Left renal pelvis (tissue), 4 donors: ENCODE measurements at regions not wholly inside any gene's neighbourhood (a gene's known extent, or its start where the extent isn't known, plus 50 kb on each side); places are given as distances from the start of the nearest gene placed in this dataset.
"Not testable (repeated sequence)": the region's sequence is repeated elsewhere in the genome, so short reads cannot be mapped to it uniquely, and the experiment has no call there.

Experiments used
- DNase-seq, 4 donors: peaks; one replicate each; pipeline ENCODE4 v3.0.0-alpha.2; 2013; ENCODE audit warnings: low read depth in 4 of 4, low spot score in 3 of 4

DNA sequence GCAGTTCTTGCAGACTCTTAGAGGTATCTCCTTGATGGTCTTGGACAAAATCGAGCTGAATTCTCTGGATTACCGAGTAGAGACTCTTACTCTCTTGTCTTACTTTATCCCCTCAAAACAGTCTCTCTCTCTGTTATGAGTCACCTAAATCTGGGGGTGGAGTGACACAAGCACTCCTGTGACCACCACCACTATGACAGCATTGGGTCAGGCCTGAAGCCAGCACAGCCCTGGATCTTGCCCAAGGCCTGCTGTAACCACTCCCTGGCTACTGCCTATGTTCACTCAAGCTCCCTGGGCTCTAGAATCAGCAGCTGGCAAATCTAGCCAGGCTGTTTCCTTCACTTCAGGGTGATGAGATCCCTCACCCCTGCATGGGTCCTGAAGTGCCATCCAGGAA lies 662.5 kb downstream of the LUZP2 start:
- no peak for DNase-seq

DNA sequence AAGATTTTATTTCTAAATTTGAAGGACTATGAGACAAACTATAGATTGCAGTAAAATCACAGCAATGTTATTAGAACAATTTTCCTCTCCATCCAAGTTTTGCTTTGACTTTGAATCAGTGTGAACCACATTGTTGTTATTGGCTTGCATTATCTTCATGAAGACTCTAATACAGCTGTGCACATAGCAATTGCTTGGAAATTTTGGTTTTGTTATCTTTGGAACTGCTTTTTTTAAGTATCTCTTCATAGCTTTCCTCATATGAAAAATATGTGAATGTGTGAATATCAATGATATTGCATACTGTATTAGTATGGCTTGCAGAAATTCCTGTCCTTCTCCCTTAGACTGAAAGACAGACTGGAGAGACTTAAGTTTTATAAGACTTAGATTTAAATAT lies 666.6 kb downstream of the LUZP2 start:
- DNase-seq = no peak

DNA sequence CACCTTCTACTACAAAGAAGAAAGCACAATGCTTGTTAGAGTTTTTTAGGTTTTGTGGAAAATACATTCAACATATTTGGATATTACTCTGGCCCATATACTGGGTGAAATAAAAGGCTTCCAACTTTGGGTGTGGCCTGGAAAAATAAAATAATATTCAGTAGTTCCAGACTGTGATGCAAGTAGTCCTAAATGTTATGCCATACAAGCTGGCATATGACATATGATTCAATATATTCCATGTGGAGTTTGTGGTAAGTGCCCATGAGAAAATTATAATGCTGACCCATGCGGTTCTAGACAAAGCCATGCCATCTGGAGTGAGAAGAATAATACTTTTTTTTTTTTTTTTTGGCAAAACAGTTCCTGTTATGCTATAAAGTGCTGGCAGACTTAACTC lies 683.3 kb downstream of the LUZP2 start:
- no peak for DNase-seq

DNA sequence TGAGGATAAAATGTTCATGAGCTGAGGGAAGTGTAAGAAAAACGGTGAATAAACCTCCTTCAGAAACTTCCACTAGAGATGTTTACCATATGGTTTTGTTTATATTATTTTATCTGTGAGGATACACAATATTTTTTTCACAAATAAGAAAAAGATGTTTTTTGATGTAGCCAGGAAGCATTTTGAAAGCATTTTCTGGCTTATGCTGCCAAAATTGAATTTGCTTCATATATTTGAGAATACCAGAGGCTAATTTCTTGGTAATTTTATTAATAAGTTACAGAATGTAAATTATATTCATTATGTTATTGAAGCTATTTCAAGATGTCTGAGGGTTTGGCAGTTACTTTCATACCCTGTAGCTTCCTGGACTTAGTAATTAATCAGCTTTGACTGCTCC lies 686.6 kb downstream of the LUZP2 start:
- no peak for DNase-seq

DNA sequence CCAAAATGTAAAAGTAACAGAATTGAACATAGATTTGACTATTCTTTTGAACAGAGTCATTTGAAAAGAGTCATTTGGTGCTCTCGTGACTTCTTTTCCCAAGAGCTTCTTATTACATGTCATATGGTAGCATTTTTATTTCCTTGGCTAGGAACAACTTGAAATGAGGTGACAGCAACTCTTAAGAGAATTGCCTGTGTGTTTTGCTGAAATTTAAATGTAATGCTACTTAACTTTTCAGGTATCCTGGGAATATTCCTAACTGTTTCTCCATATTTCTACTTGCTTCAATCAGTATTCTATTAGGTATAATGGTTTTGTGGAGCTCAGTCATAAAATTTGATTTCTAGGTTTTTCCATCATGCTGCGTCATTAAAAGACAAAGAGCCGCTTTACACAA lies 700.7 kb downstream of the LUZP2 start:
- DNase-seq = no peak

DNA sequence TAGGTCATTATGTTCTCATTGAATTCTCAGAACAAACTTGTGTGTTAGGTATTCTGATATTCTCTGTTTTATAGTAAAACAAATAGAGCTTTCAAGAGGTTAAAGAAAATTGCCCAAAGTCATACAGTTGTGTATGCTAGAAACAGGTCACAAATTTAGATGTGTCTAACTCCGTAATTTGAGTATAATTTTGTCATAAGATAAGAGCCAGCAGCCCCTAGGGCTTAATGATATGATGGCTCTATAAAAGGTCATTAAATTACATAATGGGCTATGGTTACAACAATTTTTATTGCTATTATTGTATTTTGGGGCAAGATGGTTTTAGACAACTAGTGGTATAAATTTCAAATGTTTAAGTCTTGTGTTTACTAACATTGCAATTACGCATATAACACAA lies 701.9 kb downstream of the LUZP2 start:
- DNase-seq = no peak

DNA sequence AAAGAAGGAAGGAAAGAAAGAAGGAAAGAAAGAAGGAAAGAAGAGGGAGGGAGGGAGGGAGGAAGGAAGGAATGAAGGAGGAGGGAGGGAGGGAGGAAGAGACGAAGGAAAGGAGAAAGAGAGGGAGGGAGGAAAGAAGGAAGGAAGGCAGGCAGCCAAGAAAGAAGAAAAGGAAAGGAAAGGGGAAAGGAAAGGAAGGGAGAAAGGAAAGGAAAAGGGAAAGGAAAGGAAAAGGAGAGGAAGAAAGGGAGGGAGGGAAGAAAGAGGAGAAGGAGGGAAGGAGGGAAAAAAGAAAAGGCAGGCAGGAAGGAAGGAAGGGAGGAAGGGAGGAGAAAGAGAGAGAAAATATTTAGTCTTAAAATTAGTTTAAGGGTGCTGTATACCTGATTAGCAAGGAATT lies 704.1 kb downstream of the LUZP2 start:
- no peak for DNase-seq

DNA sequence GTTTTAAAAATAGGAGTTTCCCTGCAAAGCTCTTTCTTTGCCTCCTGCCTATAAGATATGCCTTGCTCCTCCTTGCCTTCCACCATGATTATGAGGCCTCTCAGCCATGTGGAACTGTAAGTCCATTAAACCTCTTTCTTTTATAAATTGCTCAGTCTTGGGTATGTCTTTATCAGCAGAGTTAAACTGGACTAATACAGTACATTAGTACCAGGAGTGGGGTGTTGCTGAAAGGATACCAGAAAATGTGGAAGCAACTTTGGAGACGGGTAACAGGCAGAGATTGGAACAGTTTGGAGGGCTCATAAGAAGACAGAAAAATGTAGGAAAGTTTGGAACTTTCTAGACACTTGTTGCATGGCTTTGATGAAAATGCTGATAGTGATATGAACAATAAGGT lies 709.9 kb downstream of the LUZP2 start:
- DNase-seq = no peak

DNA sequence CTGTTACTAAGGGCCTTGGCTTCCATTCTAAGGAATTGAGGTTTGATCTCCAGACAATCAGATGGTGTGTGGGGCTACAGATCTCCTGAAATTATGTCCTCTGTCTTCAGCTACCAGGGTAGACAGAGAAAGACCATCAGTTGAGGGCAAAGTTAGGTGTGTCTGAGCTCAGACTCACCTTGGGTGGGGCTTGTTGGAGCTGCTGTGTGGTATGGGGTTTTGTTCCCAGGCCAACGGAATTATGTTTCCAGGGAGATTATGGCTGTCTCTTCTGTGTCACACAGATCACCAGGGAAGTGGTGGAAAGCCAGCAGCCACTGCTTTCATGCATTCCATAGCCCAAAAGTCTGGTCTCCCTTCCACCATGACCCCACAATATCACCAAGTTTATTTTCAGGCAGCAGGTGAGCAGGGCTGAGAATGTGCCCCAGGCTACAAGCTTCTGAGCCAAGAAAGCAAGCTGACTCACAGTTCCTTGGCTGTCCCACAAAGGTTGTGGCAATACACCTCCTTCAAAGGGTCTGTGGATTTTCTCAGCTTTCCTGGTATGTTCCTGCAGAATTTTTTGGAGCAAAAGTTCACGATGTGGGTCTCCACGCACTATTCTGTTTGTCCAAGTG lies 714.9 kb downstream of the LUZP2 start:
- no peak for DNase-seq

DNA sequence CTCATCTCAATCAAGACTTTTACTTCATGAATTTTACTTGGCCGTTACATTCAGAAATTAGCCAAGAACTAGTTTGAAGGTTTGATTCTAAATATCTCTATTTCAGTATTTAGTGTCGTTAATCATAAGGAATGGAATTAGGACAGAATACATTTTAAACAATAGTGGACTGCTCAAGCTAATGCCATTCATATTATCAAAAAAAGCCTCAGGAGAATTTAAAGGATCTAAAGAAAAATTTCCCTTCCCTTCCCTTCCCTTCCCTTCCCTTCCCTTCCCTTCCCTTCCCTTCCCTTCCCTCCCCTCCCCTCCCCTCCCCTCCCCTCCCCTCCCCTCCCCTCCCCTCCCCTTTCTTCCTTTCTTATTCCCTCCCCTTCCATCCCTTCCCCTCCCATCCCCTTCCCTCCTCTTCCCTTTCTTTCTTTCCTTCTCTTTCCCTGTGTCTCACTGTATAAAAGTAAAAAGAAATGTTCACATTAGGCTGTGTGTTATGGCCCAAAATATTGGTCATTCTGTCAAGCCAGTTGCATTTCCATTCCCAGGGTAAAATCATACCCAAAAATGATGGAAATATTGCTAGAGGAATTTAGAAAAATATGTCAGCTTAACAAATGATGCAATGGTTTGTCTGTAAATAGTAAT lies 717.8 kb downstream of the LUZP2 start:
- no peak for DNase-seq

DNA sequence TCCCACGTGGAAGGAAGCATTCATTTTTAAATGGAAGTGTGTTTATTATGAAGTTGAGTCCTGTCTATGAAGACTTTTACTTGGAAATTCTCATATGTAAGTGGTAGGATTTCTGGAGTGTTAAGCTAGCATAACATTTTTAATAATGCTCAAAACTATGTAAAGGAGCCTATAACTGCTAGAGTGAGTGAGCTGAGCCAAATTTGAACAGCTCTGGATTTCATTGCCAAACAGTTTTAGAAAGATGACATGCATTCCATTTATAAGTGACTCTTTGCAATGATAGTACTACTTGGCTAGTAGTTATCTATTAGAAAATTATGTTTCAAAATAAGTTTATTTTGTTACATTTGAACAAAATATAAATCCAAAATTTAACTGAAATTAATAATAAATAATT lies 721.2 kb downstream of the LUZP2 start:
- DNase-seq = no peak

DNA sequence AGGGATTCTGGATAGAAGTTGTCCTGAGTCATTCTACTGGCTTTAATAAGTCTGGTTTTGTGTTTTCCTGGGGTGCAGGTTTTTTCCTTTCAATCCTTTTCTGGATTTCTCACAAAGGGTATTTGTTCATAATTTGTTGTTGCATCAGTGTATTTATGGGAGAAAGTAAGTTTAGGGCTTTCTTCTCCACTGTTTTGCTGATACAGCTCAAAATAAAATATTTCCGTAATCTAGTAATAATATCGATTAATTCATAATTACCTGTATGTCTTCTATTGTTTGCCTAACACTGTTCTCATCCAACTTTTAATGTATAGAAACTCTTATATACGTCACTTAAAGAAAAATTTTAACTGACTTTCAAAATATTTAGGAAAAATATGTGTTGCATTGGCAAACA lies 728.2 kb downstream of the LUZP2 start:
- DNase-seq = no peak

DNA sequence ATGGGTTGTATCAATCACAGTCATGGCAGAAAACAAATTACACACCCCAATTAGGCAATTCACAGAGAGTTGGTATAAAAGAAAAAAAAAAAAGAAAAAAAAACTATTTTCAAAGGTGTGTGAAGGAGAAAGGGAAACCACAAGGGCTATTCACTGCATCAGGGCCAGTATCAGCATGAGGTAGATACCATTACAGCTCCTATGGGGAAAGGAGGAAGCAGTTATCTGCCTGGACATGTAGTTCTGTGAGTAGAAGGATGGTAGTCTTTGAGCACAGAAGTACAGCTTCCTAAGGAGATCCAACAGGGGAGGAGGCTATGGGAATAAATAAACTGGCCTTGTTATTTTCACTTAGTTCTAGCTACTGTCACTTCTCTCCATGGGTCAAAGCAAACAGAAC lies 746.1 kb downstream of the LUZP2 start:
- no peak for DNase-seq

DNA sequence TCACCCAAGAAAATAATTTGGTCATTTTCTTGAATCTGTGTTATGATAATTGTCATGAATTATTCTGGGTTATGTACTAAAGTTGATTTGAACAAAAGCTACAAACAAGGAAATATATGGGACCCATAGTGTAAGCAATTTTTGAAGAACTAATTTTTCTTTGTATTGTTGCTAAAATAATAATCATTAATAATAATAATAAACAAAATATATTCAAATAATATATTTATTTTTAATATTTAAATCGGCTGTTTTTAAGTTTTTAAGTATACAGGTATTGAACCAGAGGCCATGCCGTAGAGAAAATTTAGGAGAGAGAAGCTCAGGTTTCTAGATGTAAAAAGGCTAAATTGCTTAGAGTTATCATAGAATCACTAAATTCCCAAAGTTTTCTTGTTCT lies 747.3 kb downstream of the LUZP2 start:
- no peak for DNase-seq

DNA sequence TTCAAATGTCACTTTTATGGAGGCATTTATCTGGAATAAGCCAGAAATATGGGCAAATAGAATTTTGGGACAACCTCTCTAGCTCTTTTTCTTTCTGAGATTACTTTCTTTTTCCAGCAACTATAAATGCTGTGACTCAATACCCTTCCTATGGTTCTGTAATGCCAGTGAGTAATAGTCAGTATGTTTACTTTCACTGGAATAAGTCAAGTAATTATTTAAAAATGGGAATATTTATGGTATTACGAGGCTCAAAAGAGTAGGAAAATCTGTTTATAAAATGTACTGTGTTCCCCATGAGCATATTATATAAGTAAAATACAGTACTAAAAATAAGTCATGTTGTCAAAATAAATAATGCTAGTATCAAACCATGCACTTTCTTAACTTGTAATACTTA lies 750.5 kb downstream of the LUZP2 start:
- no peak for DNase-seq

DNA sequence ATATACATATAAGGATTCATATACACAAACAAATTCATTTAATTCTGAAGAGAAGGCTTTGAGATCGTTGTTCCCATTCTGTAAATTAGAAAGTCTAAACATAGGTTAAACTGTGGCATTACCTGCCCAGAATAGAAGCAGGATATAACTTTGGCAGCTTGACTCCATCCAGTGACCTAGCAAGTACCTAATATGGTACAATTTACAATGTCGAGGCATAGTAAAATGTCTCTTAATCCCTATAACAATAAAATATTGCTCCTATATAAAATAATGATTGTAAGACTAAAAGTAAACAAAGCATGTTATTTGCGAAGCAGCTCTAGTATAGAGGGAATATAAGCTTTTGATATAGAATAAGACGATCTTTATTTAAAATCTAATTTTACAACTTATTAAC lies 756.0 kb downstream of the LUZP2 start:
- no peak for DNase-seq

DNA sequence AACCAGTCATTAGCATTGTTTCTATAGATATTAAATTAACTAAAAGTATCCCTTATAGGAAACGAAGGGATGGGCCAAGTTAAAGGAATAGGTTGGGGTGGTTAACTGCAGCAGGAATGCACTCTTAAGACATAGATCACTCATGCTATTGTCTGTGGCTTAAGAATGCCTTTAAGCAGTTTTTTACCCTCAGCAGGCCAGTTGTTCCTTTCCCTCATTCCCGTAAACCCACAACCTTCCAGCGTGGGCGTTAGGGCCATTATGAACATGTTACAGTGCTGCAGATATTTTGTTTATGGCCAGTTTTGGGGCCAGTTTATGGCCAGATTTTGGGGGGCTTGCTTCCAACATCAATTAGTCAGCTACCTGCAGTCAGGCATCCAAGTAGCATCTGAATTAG lies 767.0 kb downstream of the LUZP2 start:
- not testable (repeated sequence) for DNase-seq

DNA sequence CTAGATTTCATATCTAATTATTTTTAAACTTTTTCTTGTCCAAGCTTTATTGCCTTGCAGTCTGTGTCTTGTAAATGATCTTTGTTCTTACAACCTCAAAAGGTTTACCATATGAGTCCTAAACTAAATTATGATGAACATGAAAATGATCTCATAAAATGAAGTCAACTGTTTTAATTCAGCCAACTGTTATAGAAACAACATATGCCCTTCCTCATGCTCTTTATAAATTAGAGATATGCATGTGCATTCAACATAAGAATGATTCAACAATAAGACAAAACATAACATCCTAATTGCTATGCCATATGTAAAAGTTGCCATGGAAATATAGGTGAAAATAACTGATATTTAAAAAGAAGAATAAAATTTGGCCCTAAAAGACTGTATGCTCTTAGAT lies 774.4 kb downstream of the LUZP2 start:
- DNase-seq = no peak

DNA sequence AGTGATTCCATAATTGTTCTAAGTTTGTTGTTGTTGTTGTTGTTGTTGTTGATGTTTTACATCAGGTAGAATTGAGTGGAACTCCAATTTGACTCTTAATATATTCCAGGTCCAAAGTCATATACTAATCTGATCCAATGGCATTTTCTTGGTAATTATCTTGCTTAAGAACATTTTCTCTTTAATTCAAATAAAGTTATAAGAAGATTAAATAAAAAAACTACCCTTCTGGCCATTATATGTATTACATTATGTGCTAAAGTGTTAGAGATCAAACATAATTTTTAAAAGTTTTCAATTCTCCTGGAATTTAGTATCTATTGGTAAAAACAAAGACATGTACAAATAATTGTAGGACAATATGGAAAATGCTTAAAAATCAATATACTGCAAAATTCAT lies 775.4 kb downstream of the LUZP2 start:
- DNase-seq = no peak

DNA sequence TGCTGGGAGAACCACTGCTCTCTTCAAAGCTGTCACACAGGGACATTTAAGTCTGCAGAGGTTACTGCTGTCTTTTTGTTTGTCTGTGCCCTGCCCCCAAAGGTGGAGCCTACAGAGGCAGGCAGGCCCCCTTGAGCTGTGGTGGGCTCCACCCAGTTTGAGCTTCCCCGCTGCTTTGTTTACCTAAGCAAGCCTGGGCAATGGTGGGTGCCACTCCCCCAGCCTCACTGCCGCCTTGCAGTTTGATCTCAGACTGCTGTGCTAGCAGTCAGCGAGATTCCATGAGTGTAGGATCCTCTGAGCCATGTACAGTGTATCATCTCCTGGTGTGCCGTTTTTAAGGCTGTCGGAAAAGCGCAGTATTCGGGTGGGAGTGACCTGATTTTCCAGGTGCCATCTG lies 784.0 kb downstream of the LUZP2 start:
- DNase-seq = not testable (repeated sequence)

DNA sequence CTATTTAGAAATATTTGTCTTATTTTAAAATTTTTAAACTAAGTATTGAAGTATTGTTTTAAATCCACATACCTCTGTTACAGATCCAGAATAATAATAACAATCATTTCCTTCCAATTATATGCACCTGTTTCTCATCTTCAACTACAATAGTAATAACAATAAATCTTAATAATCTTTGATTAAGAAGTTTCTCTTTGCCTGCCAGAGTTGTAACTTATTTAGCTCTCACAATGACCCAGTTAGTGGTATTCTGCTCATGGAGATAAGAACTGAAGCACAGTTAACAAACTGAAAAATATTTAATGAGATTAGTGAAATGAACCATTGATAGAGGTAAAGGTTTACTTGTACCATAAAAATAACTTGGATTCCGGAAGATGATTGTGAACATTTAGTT lies 796.3 kb downstream of the LUZP2 start:
- DNase-seq = no peak

DNA sequence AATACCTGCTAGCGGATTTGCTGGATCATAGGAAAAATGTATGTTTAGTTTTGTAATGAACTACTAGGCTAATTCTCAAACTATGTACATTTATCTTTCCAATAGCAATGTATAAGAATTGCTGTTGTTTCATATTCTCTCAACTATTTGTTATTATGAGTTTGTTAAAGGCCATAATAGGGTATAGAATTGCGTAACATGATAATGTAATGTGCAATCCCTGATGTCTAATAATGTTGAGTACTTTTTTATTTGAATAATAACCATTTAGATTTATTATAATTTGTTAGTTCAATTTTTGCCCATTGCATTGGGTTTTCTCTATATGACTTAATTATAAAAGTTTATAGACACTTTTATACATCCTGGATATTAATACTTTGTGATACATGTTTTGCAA lies 801.6 kb downstream of the LUZP2 start:
- no peak for DNase-seq

DNA sequence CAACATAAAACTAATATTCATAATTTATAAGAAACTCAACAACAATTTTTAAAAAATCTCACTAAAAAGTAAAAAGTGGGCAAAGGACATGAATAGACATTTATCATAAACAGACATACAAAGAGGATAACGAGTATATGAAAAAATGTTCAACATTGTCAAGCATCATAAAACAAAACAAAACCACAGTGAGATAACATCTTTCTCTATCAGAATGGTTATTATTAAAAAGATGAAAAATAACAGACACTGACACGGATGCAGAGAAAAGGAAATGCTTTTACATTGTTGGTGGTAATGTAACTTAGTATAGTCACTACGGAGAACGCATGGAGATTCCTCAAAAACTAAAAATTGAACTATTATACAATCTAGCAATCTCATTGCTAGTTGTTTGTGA lies 813.0 kb downstream of the LUZP2 start:
- no peak for DNase-seq
